Lung (tissue), 11 donors: ENCODE measurements at regions not wholly inside any gene's neighbourhood (a gene's known extent, or its start where the extent isn't known, plus 50 kb on each side); places are given as distances from the start of the nearest gene placed in this dataset.

ENCODE experiments used
- ATAC-seq: fragments of 200-7000 bp; cut with Tn5 transposase; one replicate; pipeline ENCODE4 v1.9.1; 2020; ENCODE audit warnings: moderate number of reproducible peaks; ENCODE audit not compliant: insufficient read depth, low FRiP score
- DNase-seq, 3 donors: peaks; one replicate each; pipeline ENCODE4 v3.0.0-alpha.2; 2013 to 2017
- H3K27ac ChIP-seq, 2 donors: one replicate each; pipeline ENCODE4 v1.5.1; 2013; ENCODE audit warnings: mild to moderate bottlenecking in 2 of 2, moderate library complexity in 2 of 2, control low read depth in 1 of 2, inconsistent platforms in 1 of 2, low read depth in 1 of 2, low read length in 1 of 2
- H3K27me3 ChIP-seq, 3 donors: one replicate each; pipeline ENCODE4 v1.5.1; 2013; ENCODE audit warnings: low read length in 2 of 3; ENCODE audit not compliant: control insufficient read depth in 3 of 3, insufficient read depth in 3 of 3
- H3K36me3 ChIP-seq, 4 donors: one replicate each; pipeline ENCODE4 v1.5.1; 2013; ENCODE audit warnings: low read length in 4 of 4, mild to moderate bottlenecking in 1 of 4, moderate library complexity in 1 of 4; ENCODE audit not compliant: control insufficient read depth in 4 of 4, insufficient read depth in 4 of 4
- H3K4me1 ChIP-seq, 5 donors: one replicate each; pipeline ENCODE4 v1.5.1; 2013; ENCODE audit warnings: low read length in 5 of 5, mild to moderate bottlenecking in 2 of 5, moderate library complexity in 1 of 5; ENCODE audit not compliant: control insufficient read depth in 5 of 5, insufficient read depth in 5 of 5
- H3K4me3 ChIP-seq: one replicate; pipeline ENCODE4 v1.5.1; 2013; ENCODE audit warnings: mild to moderate bottlenecking, control low read depth, moderate library complexity
- H3K9ac ChIP-seq, 2 donors: one replicate each; pipeline ENCODE4 v1.5.1; 2013; ENCODE audit warnings: low read length in 2 of 2, control low read depth in 1 of 2; ENCODE audit not compliant: insufficient read depth in 1 of 2
- H3K9me3 ChIP-seq, 4 donors: one replicate each; pipeline ENCODE4 v1.5.1; 2013; ENCODE audit warnings: low read length in 3 of 4, mild to moderate bottlenecking in 1 of 4, moderate library complexity in 1 of 4; ENCODE audit not compliant: control insufficient read depth in 4 of 4, insufficient read depth in 3 of 4
- WGBS, 2 donors: extraction: QIAGEN DNeasy Blood & Tissue Kit; methylation state at CpG; one replicate each; pipeline ENCODE4 v1.1.7; 2013; 5-methylcytosine and 5-hydroxymethylcytosine counted together
- TF ChIP-seq, protein P1 (sequence below): IDR thresholded peaks from 2 replicates; pipeline ENCODE4 v1.5.1; 2012; ENCODE audit warnings: mild to moderate bottlenecking; ENCODE audit errors: control extremely low read depth, extremely low read depth
- donor health status: control.
- donor health status: control.
- donor health status: Bipolar disorder and iron deficiency.
- donor health status: healthy.
- donor health status: DM: yes; HTN: yes; CAD: no.

GRCh38 chr16:82236415-82236814 is 66.4 kb upstream of the MPHOSPH6 start:
- ATAC-seq (no peak), DNase-seq (no peak)
- H3K9ac ChIP-seq, result no peak overlapping the region
- H3K4me1 ChIP-seq, result peaks cover 0 to 1% (median 0%) of the 10 kb centered on the region in 5 donors
- no peak overlapping the region for H3K4me3 ChIP-seq
- peaks cover 0 to 5% (median 3%) of the 10 kb centered on the region in 3 donors for H3K27me3 ChIP-seq
- TF ChIP-seq, protein P1, sequence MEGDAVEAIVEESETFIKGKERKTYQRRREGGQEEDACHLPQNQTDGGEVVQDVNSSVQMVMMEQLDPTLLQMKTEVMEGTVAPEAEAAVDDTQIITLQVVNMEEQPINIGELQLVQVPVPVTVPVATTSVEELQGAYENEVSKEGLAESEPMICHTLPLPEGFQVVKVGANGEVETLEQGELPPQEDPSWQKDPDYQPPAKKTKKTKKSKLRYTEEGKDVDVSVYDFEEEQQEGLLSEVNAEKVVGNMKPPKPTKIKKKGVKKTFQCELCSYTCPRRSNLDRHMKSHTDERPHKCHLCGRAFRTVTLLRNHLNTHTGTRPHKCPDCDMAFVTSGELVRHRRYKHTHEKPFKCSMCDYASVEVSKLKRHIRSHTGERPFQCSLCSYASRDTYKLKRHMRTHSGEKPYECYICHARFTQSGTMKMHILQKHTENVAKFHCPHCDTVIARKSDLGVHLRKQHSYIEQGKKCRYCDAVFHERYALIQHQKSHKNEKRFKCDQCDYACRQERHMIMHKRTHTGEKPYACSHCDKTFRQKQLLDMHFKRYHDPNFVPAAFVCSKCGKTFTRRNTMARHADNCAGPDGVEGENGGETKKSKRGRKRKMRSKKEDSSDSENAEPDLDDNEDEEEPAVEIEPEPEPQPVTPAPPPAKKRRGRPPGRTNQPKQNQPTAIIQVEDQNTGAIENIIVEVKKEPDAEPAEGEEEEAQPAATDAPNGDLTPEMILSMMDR, result no peak
- no peaks in the 10 kb centered on the region for H3K9me3 ChIP-seq
- 38 to 88% methylated on average over 1 of the region's 1 CpG for WGBS, 2 donors
- no peaks in the 10 kb centered on the region for H3K36me3 ChIP-seq
- no peak overlapping the region for H3K27ac ChIP-seq

DNA sequence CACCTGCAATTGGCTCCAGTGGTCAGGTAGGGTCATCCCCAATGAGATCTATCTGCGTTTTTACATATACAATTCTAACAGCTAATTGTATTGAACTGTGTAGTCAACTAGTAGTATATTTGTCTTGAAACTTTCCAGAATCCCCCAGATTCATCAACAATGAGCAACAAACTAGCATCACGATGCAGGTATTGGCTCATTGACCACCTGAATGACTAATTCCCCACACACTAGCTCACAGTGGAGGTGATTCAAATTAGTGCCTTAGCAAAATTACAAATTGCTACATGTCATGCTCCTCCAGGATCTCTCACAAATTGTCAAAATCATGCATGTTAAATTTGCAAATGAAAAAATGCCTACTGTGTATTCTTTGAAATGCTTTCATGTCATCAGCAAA is 62.8 kb upstream of the MPHOSPH6 start:
- DNase-seq, result no peak
- Histone ChIP-seq H3K9me3 (no peaks in the 10 kb centered on the region), H3K36me3 (no peaks in the 10 kb centered on the region), H3K4me3 (no peak overlapping the region), H3K9ac (no peak overlapping the region), H3K27me3 (peaks cover 0 to 7% (median 0%) of the 10 kb centered on the region in 3 donors), H3K4me1 (peaks cover 0 to 1% (median 0%) of the 10 kb centered on the region in 5 donors), H3K27ac (no peak overlapping the region)
- TF ChIP-seq, protein P1, result no peak
- 75 to 88% methylated on average over 2 of the region's 2 CpGs for WGBS, 2 donors
- ATAC-seq, result no peak

GRCh38 chr16:82231008-82231787 is 61.2 kb upstream of the MPHOSPH6 start:
- WGBS, 2 donors, result 85 to 86% methylated on average over 6 of the region's 6 CpGs
- no peak overlapping the region for H3K9ac ChIP-seq
- ATAC-seq (no peak), DNase-seq (no peak)
- no peak overlapping the region for H3K27ac ChIP-seq
- H3K27me3 ChIP-seq, result peaks cover 0 to 10% (median 5%) of the 10 kb centered on the region in 3 donors
- no peaks in the 10 kb centered on the region for H3K9me3 ChIP-seq
- TF ChIP-seq, protein P1, result no peak
- peaks cover 0 to 1% (median 0%) of the 10 kb centered on the region in 5 donors for H3K4me1 ChIP-seq
- no peak overlapping the region for H3K4me3 ChIP-seq
- H3K36me3 ChIP-seq, result no peaks in the 10 kb centered on the region
